Hepatocyte (in vitro differentiated cells): ENCODE measurements at regions not wholly inside any gene's neighbourhood (a gene's known extent, or its start where the extent isn't known, plus 50 kb on each side); places are given as distances from the start of the nearest gene placed in this dataset.

ENCODE experiments used
- DNase-seq: peaks from one replicate; pipeline ENCODE4 v3.0.0-alpha.2; 2016; ENCODE audit warnings: low spot score
- H2AFZ ChIP-seq: fragments of 200-600 bp; sonication (generic); 2 replicates; pipeline ENCODE4 v1.6.0; 2016; ENCODE audit warnings: antibody characterized with exemption, mild to moderate bottlenecking
- H3K27ac ChIP-seq: fragments of 200-600 bp; sonication (generic); 2 replicates; pipeline ENCODE4 v1.5.1; 2016; ENCODE audit warnings: mild to moderate bottlenecking
- H3K27me3 ChIP-seq: fragments of 200-600 bp; sonication (generic); 2 replicates; pipeline ENCODE4 v1.6.1; 2016
- H3K36me3 ChIP-seq: fragments of 200-600 bp; sonication (generic); replicated peaks from 2 replicates; pipeline ENCODE4 v1.5.1; 2016; ENCODE audit warnings: low read depth; ENCODE audit not compliant: insufficient read depth
- H3K4me1 ChIP-seq: fragments of 200-600 bp; sonication (generic); 2 replicates; pipeline ENCODE4 v1.5.1; 2016; ENCODE audit warnings: mild to moderate bottlenecking, moderate library complexity; ENCODE audit not compliant: insufficient read depth
- H3K4me2 ChIP-seq: fragments of 200-600 bp; sonication (generic); 2 replicates; pipeline ENCODE4 v1.6.0; 2016
- H3K4me3 ChIP-seq: fragments of 200-600 bp; sonication (generic); 2 replicates; pipeline ENCODE4 v1.5.1; 2016; ENCODE audit warnings: mild to moderate bottlenecking
- H3K79me2 ChIP-seq: fragments of 200-600 bp; sonication (generic); 2 replicates; pipeline ENCODE4 v1.6.0; 2017; ENCODE audit warnings: mild to moderate bottlenecking
- H3K9me2 ChIP-seq: fragments of 200-600 bp; sonication (generic); replicated peaks from 2 replicates; pipeline ENCODE4 v1.6.0; 2017; ENCODE audit warnings: mild to moderate bottlenecking; ENCODE audit not compliant: insufficient read depth
- H3K9me3 ChIP-seq: fragments of 200-600 bp; sonication (generic); 2 replicates; pipeline ENCODE4 v1.5.1; 2016; ENCODE audit warnings: low read depth, mild to moderate bottlenecking
- H4K20me1 ChIP-seq: fragments of 200-600 bp; sonication (generic); 2 replicates; pipeline ENCODE4 v1.6.0; 2016; ENCODE audit warnings: mild to moderate bottlenecking; ENCODE audit not compliant: insufficient read depth, poor library complexity, severe bottlenecking
- EZH2 ChIP-seq: fragments of 200-600 bp; sonication (generic); IDR thresholded peaks from 2 replicates; pipeline ENCODE4 v1.6.1; 2016; ENCODE audit warnings: antibody characterized with exemption, mild to moderate bottlenecking, borderline replicate concordance
- EZH2phosphoT487 ChIP-seq: fragments of 200-600 bp; sonication (generic); IDR thresholded peaks from one replicate; pipeline ENCODE4 v1.6.1; 2018; ENCODE audit warnings: antibody characterized with exemption, mild to moderate bottlenecking, low read depth, moderate library complexity; ENCODE audit not compliant: unreplicated experiment, severe bottlenecking
- WGBS: methylation state at CpG from one replicate; pipeline ENCODE4 v1.1.6; 2016; ENCODE audit warnings: low lambda C conversion rate; ENCODE audit errors: missing lambda C conversion rate; 5-methylcytosine and 5-hydroxymethylcytosine counted together
- TF ChIP-seq, protein P1 (sequence below): fragments of 200-600 bp; sonication (generic); IDR thresholded peaks from 2 replicates; pipeline ENCODE4 v1.5.1; 2016; ENCODE audit warnings: antibody characterized with exemption, mild to moderate bottlenecking; ENCODE audit not compliant: poor library complexity

DNA sequence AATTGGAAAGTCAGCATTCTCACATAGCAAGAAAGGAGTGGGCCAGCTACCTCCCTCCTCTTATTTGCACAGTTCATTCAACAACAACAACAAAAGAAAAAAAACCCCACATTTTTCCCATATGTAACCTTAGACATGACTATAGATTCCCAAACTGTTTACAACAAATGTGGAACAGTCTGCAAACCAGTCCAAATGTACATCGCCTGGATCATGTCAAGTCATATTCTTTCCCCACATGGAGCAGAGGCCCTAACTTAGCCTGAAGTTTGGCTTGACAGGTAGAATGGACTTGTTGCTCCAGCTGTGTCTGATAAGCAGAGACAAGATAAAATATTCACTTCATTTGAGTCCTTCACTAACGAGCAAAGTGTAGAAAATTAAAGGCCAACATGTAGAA lies 81.7 kb upstream of the COL24A1 start:
- Histone ChIP-seq H3K36me3 (no peaks in the 10 kb centered on the region), H3K9me3 (no peaks in the 10 kb centered on the region), H3K4me2 (no peak overlapping the region), H3K4me3 (no peak overlapping the region), H3K4me1 (no peaks in the 10 kb centered on the region), H2AFZ (no peak overlapping the region), H3K27me3 (no peaks in the 10 kb centered on the region), H4K20me1 (no peaks in the 10 kb centered on the region), H3K27ac (no peak overlapping the region), H3K79me2 (no peaks in the 10 kb centered on the region), H3K9me2 (no peaks in the 10 kb centered on the region)
- WGBS, result 67% methylated on average over 2 of the region's 2 CpGs
- no peak for DNase-seq
- TF ChIP-seq, protein P1, sequence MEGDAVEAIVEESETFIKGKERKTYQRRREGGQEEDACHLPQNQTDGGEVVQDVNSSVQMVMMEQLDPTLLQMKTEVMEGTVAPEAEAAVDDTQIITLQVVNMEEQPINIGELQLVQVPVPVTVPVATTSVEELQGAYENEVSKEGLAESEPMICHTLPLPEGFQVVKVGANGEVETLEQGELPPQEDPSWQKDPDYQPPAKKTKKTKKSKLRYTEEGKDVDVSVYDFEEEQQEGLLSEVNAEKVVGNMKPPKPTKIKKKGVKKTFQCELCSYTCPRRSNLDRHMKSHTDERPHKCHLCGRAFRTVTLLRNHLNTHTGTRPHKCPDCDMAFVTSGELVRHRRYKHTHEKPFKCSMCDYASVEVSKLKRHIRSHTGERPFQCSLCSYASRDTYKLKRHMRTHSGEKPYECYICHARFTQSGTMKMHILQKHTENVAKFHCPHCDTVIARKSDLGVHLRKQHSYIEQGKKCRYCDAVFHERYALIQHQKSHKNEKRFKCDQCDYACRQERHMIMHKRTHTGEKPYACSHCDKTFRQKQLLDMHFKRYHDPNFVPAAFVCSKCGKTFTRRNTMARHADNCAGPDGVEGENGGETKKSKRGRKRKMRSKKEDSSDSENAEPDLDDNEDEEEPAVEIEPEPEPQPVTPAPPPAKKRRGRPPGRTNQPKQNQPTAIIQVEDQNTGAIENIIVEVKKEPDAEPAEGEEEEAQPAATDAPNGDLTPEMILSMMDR, result no peak
- TF ChIP-seq EZH2phosphoT487, result no peak
- no peak for TF ChIP-seq EZH2

DNA sequence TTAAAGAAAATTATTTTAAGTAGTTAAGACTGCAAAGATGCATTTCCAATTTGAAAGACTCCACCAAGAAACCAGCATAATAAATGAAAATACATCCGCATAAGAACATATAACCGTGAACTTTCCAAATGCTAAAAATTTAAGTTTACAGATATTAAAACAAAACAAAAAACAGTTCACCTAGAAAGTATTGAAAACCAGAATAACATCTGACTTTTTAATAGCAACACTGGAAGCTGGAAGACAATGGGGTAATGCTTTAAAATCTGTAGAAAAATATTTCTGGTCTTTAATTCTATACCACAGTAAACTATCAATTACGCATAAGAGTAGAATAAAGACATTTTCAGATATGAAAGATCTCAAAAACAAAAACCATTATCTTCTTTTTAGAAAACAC lies 79.3 kb upstream of the COL24A1 start:
- H3K36me3 ChIP-seq, result no peaks in the 10 kb centered on the region
- no peak overlapping the region for H3K4me2 ChIP-seq
- no peaks in the 10 kb centered on the region for H3K4me1 ChIP-seq
- no peak overlapping the region for H3K4me3 ChIP-seq
- no peaks in the 10 kb centered on the region for H3K9me2 ChIP-seq
- no peak overlapping the region for H3K27ac ChIP-seq
- H3K27me3 ChIP-seq, result no peaks in the 10 kb centered on the region
- no peaks in the 10 kb centered on the region for H3K9me3 ChIP-seq
- WGBS, result 96% methylated on average over 3 of the region's 3 CpGs
- H4K20me1 ChIP-seq, result no peaks in the 10 kb centered on the region
- no peak overlapping the region for H2AFZ ChIP-seq
- DNase-seq, result no peak
- TF ChIP-seq EZH2phosphoT487 (no peak), EZH2 (no peak)
- TF ChIP-seq, protein P1, result no peak
- H3K79me2 ChIP-seq, result no peaks in the 10 kb centered on the region

DNA sequence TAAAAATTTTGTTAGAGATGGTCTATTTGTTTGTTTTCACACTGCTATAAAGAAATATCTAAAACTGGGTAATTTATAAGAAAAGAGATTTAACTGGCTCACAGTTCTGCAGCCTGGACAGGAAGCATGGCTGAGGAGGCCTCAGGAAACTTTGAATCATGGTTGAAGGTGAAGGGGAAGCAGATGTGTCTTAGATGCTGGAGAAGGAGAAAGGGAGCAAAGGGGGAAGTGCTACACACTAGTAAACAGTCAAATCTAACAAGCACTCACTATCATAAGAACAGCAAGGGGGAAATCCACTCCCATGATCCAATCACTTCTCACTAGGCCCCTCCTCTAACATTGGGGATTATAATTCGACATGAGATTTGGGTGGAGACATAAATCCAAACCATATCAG lies 76.8 kb upstream of the COL24A1 start:
- Histone ChIP-seq H3K9me2 (no peaks in the 10 kb centered on the region), H4K20me1 (no peaks in the 10 kb centered on the region), H3K4me2 (no peak overlapping the region), H3K36me3 (no peaks in the 10 kb centered on the region), H3K79me2 (no peaks in the 10 kb centered on the region), H3K27ac (no peak overlapping the region), H2AFZ (no peak overlapping the region), H3K9me3 (no peaks in the 10 kb centered on the region), H3K4me1 (no peaks in the 10 kb centered on the region), H3K4me3 (no peak overlapping the region), H3K27me3 (no peaks in the 10 kb centered on the region)
- DNase-seq, result no peak
- TF ChIP-seq EZH2, result no peak
- no peak for TF ChIP-seq EZH2phosphoT487
- 83% methylated on average over 1 of the region's 1 CpG for WGBS

DNA sequence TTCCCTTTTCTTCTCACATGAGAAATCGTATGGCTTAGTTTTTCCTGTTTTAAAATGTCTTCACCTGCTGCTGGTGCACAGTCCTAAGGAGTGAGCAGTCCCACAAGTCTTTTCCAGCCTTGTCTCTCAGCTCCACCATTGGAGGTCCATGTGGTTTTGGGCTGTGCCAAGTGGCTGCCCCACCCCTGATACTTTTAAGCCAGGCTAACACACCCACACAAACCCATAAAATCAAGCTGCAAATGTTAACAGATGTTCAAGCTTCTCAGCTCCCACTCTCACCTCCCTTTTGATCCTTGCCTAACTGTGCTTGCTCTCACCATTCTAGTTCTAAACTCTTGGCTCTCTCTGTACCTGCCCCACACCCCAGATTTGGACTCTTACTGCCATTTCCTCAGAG lies 74.5 kb upstream of the COL24A1 start:
- Histone ChIP-seq H3K9me3 (no peaks in the 10 kb centered on the region), H3K27ac (no peak overlapping the region), H3K36me3 (no peaks in the 10 kb centered on the region), H3K79me2 (no peaks in the 10 kb centered on the region), H3K4me3 (no peak overlapping the region), H2AFZ (no peak overlapping the region), H3K9me2 (peaks cover 3% of the 10 kb centered on the region), H3K4me1 (no peaks in the 10 kb centered on the region), H4K20me1 (no peaks in the 10 kb centered on the region), H3K27me3 (no peaks in the 10 kb centered on the region), H3K4me2 (no peak overlapping the region)
- WGBS, result 79% methylated on average over 1 of the region's 1 CpG
- DNase-seq, result no peak
- TF ChIP-seq, protein P1, result no peak
- TF ChIP-seq EZH2phosphoT487 (no peak), EZH2 (no peak)
